HS-27A (cell line): ENCODE measurements at regions not wholly inside any gene's neighbourhood (a gene's known extent, or its start where the extent isn't known, plus 50 kb on each side); places are given as distances from the start of the nearest gene placed in this dataset.
"Not testable (repeated sequence)": the region's sequence is repeated elsewhere in the genome, so short reads cannot be mapped to it uniquely, and the experiment has no call there.

ENCODE experiments used
- DNase-seq: peaks from one replicate; pipeline ENCODE4 v3.0.0-alpha.2; 2012; ENCODE audit warnings: low read depth, missing footprints

DNA sequence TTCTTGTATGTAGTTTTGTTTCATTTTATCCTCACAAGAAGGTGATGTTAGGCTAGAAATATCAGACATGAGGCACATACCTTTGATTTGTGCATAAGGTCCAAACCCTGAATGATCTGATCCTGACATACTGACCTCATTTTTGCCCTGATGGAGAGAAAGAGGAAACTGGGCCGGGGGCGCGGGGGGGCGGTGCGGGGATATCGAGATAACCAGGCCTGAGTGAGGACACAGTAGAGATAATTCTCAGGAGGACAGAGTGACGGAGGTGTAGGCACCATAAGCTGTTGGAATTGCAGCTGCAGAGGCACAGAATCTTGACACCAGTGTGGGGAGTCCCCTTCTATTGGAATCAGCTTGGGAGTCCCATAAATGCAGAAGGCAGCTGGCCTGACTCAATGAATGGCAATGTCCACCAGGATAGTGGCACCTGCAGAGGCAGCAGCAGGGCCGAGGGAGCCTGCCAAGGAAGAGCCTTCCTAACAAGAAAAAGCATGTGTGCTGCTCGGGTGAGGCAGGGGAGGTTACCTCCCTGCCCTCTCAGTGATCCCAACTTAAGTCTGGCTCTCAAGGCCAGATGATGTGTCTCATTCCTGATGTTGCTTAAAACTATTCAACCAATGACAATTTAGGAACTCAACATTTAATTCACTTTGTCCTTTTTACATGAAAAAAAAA is 234.3 kb upstream of the MSX2 start:
- DNase-seq = no peak

DNA sequence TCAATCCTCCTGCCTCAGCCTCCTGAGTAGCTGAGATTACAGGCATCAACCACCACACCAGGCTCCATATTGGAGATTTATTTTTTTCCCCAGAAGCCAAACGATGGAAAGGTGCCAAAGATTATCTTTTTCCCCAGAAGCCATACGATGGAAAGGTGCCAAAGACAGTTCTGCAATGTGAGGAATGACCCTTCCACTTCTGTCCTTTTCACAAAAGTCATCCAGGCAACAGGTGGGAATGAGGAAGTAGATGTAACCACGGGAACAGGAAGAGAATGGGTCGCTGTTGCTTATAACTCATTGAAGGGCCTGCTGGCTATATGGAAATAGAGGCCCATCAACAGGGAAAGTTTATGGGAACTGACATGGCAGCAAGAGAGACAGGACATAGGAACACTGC is 233.7 kb upstream of the MSX2 start:
- no peak for DNase-seq

DNA sequence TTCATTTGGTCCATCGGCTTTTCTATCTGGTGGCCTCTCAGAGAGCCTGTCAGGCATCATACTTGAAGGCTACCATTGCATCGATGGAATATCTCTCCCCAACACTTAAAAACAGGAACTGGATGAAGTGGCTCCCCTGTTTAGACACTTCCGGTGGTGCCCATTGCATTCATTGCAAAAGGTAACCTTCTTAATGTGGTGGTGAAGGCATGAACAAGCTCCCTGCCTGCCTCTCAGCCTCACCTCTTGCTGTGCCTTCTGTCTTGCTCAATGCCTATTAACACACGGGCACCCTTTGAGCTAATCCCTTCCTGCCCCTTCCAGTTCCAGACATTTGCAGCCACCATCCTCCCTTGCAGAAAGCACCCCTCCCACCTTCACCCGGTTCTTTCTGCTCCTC is 233.1 kb upstream of the MSX2 start:
- no peak for DNase-seq

- DNase-seq = no peak
Observed at GRCh38 chr5:174491761-174492350, 232.5 kb upstream of the MSX2 start.

- DNase-seq = no peak
Observed at GRCh38 chr5:174493530-174493929, 230.9 kb upstream of the MSX2 start.

- not testable (repeated sequence) for DNase-seq
Observed at GRCh38 chr5:174497939-174498338, 226.4 kb upstream of the MSX2 start.

GRCh38 chr5:174498575-174498974 is 225.8 kb upstream of the MSX2 start:
- DNase-seq = not testable (repeated sequence)

DNA sequence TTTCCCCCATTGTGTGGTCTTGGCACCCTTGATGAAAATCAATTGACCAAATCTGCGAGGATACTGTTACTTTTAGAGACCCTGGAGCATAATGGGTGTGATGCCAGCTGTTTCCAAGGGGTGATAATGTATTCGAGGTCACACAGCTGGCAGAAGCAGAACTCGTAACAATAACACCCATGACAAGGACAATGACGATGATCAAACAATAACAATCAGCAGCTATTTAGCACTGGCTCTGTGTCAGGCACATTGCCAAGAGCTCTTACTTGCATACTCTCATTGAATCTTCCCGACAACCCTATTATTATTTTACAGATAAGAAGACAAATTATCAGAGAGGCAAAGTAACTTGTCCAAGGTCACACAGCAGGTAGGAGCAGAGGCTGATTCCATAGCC is 223.7 kb upstream of the MSX2 start:
- no peak for DNase-seq

- DNase-seq = no peak
Observed at GRCh38 chr5:174501461-174502069, 222.8 kb upstream of the MSX2 start.

DNA sequence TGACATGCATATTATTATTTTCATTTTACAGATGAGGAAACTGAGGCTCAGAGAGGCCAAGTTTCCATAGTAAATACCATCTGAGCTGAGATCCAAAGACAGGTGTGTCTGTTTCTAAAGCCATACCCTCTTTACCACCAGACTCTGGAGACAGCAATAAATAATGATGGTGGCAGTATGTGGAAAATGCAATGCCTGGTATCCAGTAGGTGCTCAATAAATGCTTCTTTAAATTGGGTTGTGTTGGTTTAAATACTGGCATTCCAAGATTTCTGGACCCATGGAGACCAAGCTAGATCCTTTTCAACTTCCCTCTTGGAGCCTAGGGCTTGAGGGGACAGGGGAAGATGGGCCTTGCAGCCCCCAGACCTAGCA is 221.3 kb upstream of the MSX2 start:
- DNase-seq = no peak

- no peak for DNase-seq
Observed at GRCh38 chr5:174503461-174504265, 220.7 kb upstream of the MSX2 start.

DNA sequence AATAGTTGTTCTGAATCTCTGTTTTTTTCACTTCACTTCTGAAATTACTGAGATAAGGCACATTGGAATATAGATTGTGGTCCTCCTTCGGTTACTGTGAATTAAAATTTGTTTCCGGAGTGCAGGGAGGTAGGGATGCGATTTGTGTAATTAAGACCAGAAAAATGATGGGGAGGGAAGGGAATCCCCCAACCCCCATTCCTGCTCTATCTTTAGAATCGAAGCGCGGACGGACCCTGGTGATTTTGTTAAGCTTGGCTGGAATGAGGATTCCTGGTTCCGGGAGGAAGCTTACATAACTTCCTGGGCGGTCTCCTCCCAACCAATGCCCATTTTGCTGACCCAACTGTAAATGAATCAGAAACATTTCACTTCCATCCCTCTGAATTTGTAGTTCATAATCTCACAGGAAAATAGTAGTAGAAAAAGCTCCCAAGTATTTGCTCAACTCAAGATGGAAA is 220.1 kb upstream of the MSX2 start:
- no peak for DNase-seq

DNA sequence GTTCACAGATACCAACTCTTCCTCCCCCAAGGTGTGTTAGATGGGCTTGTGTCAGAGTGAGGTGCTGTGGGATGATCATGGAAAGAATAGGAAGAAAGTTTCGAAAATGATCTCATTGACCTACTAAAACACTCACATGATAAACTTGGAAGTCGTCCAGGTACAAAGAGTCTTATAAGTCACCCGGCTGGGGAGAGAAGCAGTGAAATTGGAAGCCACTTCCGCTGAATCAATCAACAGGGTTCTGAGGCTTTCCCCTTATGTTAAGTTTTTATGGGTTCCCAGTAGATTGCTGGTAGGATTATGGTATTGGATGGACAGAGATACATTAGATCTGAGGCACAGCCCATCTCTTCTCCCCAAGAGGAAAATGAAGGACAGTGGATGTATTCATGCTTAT is 218.8 kb upstream of the MSX2 start:
- no peak for DNase-seq

DNA sequence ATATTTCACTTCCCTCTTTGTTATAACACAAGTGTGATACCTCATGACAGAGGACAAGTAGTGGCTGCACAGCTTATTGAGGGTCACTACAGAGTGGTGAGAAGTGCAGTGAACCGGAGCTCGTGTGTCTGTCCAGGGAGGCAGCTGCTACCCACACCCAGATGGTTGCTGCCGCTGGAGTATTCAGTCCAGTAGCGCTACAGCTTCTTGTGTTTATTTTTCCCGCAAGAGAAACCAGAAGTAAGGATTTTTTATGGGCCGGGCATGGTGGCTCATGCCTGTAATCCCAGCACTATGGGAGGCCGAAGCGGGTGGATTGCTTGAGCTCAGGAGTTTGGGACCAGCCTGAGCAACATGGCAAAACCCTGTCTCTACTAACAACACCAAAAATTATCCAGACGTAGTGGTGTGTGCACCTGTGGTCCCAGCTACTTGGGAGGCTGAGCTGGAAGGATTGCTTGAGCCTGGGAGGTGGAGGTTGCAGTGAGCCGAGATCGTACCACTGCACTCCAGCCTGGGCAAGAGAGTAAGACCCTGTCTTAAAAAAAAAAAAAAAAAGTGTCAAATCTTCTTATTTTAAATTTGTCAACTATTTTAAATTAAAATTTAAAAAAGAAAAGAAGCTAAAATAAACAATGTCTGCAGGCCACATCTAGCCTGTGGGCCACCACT is 213.5 kb upstream of the MSX2 start:
- DNase-seq = not testable (repeated sequence)

- DNase-seq = no peak
Observed at GRCh38 chr5:174511714-174512253, 212.6 kb upstream of the MSX2 start.

DNA sequence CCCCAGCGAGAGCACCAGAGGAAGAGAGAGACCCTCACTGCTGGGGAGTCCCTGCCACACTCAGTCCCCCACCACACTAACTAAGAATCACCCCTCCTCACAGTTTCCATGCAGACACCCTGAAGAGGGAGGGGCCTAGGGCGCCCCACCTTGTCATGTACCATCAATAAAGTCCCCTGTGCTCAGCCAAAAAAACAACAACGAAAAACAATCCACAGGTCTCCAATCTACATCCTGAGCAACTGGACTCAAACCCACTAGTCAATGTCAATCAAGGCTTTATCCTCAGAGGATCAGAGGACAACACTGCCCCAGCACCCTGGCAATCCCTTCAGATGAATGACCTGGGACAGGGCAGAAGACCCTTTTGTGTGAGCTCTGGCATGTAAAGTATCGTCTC is 210.1 kb upstream of the MSX2 start:
- DNase-seq = no peak

GRCh38 chr5:174514983-174515394 is 209.4 kb upstream of the MSX2 start:
- DNase-seq = no peak

- DNase-seq = no peak
Observed at GRCh38 chr5:174516741-174517140, 207.6 kb upstream of the MSX2 start.

DNA sequence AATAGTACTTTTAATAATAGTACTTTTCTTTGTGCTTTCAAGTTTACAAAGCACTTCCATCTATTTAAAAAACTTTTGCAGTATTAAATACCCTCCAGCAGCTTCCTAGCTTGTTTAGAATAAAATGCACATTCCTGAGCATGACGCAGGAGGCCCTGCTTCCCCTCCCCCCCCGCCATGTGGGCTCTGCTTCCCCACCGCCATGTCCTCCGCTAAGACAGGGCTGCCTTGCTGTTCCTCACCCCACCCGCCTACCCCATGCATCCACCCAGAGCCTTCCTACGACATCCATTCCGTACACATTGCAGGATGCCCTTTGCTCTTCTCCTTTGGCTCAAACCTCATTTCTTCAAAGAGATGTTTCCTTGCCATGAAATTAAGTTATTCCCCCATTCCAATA is 205.9 kb upstream of the MSX2 start:
- DNase-seq = no peak

- no peak for DNase-seq
Observed at GRCh38 chr5:174520420-174521396, 203.7 kb upstream of the MSX2 start.

DNA sequence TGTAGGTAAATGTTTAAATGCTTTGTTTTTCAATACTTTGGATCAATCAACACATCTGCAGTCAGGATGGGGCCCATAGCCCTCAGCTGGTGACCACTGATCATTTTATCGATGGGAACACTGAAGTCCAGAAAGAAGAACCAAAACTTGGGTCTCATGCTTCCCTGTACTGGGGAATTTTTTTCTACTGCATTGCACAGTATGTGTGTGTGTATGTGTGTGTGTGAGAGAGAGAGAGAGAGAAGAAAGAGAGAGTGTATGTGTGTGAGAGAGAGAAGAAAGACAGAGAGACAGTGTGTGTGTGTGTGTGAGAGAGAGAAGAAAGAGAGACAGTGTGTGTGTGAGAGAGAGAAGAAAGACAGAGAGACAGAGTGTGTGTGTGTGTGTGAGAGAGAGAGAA is 202.9 kb upstream of the MSX2 start:
- no peak for DNase-seq
